ENCODE measurements at regions not wholly inside any gene's neighbourhood (a gene's known extent, or its start where the extent isn't known, plus 50 kb on each side); places are given as distances from the start of the nearest gene placed in this dataset.

- Mint-ChIP-seq H3K27ac (no peak overlapping the region), H3K4me3 (no peak overlapping the region), H3K4me1 (ENCODE audit: low read depth) (peaks cover 2% of the 10 kb centered on the region), H3K9me3 (no peaks in the 10 kb centered on the region), H3K36me3 (ENCODE audit: low read depth) (no peaks in the 10 kb centered on the region), H3K27me3 (ENCODE audit: insufficient read depth) (peaks cover 3% of the 10 kb centered on the region)
- no peak for DNase-seq
- TF ChIP-seq, protein P1, sequence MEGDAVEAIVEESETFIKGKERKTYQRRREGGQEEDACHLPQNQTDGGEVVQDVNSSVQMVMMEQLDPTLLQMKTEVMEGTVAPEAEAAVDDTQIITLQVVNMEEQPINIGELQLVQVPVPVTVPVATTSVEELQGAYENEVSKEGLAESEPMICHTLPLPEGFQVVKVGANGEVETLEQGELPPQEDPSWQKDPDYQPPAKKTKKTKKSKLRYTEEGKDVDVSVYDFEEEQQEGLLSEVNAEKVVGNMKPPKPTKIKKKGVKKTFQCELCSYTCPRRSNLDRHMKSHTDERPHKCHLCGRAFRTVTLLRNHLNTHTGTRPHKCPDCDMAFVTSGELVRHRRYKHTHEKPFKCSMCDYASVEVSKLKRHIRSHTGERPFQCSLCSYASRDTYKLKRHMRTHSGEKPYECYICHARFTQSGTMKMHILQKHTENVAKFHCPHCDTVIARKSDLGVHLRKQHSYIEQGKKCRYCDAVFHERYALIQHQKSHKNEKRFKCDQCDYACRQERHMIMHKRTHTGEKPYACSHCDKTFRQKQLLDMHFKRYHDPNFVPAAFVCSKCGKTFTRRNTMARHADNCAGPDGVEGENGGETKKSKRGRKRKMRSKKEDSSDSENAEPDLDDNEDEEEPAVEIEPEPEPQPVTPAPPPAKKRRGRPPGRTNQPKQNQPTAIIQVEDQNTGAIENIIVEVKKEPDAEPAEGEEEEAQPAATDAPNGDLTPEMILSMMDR (IDR thresholded peaks at IDR 0.05): no peak
These were observed 223.6 kb upstream of the CIBAR2 start for GRCh38 chr16:85335584-85336491.

DNA sequence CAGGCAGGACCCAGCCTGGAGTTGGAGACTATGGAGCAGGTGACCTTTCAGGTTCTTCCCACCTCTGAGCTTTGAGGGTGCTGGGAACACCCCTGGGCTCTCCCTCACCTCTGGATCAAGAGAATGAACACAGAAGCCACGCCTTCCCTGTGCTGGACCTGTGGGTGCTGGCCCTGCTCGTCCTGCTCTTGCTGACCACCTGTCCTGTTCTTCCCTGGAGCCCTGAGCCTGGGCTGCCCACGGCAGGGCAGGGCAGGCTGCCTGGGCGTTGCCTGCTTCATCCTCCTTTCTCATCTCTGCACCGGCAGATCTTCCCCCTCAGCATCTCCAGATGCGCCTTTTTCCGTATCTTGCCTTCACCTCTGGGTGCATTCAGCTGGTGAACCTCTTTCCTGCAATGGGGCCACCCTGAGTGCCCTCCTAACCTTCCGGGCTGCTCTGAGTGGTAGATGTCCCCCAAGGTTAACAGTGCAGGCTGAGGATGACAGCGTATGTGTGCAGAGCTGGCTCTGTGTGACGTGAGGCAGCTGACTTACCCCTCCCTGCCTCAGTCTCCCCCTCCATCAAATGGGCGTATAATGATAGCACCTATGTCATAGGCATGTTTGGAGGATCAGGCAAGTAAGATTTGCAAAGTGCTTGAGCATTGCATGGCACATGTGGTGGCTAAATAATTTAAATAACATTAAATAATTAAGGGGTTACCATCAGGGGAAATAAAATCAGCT lies 225.8 kb upstream of the CIBAR2 start:
- Mint-ChIP-seq H3K36me3 (ENCODE audit: low read depth) (no peaks in the 10 kb centered on the region), H3K4me1 (ENCODE audit: low read depth) (no peaks in the 10 kb centered on the region), H3K27ac (no peak overlapping the region), H3K9me3 (no peaks in the 10 kb centered on the region), H3K4me3 (no peak overlapping the region), H3K27me3 (ENCODE audit: insufficient read depth) (peaks cover 3% of the 10 kb centered on the region)
- DNase-seq: no peak
- TF ChIP-seq, protein P1 (IDR thresholded peaks at IDR 0.05): no peak

GRCh38 chr16:85338638-85338982 lies 226.3 kb upstream of the CIBAR2 start:
- no peaks in the 10 kb centered on the region for H3K4me1 Mint-ChIP-seq (ENCODE audit: low read depth)
- no peak overlapping the region for H3K4me3 Mint-ChIP-seq
- peaks cover 3% of the 10 kb centered on the region for H3K27me3 Mint-ChIP-seq (ENCODE audit: insufficient read depth)
- H3K27ac Mint-ChIP-seq: no peak overlapping the region
- H3K9me3 Mint-ChIP-seq: no peaks in the 10 kb centered on the region
- TF ChIP-seq, protein P1 (IDR thresholded peaks at IDR 0.05): no peak
- no peaks in the 10 kb centered on the region for H3K36me3 Mint-ChIP-seq (ENCODE audit: low read depth)
- DNase-seq: no peak

DNA sequence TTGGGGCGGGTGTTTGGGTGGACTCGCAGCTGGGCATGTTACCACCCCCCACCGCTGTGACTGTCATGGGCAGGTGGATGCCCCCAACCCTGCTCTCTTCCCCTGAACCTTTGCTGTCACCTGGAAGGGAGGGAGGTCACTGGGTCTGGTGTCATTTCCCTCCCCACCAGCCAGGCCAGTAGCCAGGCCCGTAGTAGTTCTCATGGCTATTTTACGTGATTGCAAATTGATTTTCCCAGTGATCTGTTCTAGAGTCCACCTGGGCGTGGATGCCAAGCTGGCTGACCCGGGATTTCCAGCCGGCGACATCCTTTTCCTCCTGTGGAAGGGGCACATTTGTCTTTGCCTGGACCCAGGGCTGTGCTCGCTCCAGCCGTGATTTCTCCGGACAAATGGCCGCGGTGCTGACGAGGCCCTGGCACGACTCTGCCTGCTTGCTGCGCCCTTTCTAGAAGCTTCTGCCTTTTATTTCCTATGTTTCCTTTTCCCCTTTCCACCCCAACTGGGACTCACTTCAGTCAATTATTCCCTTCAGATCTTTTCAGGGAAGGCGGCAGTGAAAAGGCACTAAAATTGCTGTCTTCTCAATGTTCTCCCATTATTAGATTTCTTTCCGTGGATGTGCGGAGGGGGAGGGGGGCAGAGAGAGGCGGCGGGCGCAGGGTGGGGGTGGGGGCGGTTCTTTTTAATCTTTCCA lies 226.9 kb upstream of the CIBAR2 start:
- TF ChIP-seq, protein P1 (IDR thresholded peaks at IDR 0.05): no peak
- H3K4me3 Mint-ChIP-seq: no peak overlapping the region
- no peak overlapping the region for H3K27ac Mint-ChIP-seq
- no peaks in the 10 kb centered on the region for H3K27me3 Mint-ChIP-seq (ENCODE audit: insufficient read depth)
- no peak for DNase-seq
- H3K4me1 Mint-ChIP-seq (ENCODE audit: low read depth): no peaks in the 10 kb centered on the region
- no peaks in the 10 kb centered on the region for H3K9me3 Mint-ChIP-seq
- no peaks in the 10 kb centered on the region for H3K36me3 Mint-ChIP-seq (ENCODE audit: low read depth)

GRCh38 chr16:85341972-85342695 lies 229.9 kb upstream of the CIBAR2 start:
- Mint-ChIP-seq H3K4me1 (ENCODE audit: low read depth) (no peaks in the 10 kb centered on the region), H3K9me3 (no peaks in the 10 kb centered on the region), H3K27ac (no peak overlapping the region), H3K27me3 (ENCODE audit: insufficient read depth) (no peaks in the 10 kb centered on the region), H3K4me3 (no peak overlapping the region), H3K36me3 (ENCODE audit: low read depth) (peaks cover 10% of the 10 kb centered on the region)
- DNase-seq: no peak
- TF ChIP-seq, protein P1 (IDR thresholded peaks at IDR 0.05): no peak
